HG03520 (cell line): ENCODE measurements at regions not wholly inside any gene's neighbourhood (a gene's known extent, or its start where the extent isn't known, plus 50 kb on each side); places are given as distances from the start of the nearest gene placed in this dataset.
"Not testable (repeated sequence)": the region's sequence is repeated elsewhere in the genome, so short reads cannot be mapped to it uniquely, and the experiment has no call there.

Experiments used
- ATAC-seq: cut with Tn5 transposase; IDR thresholded peaks from one replicate; pipeline ENCODE4 v1.9.1; 2021; ENCODE audit warnings: mild to moderate bottlenecking, moderate library complexity; ENCODE audit not compliant: unreplicated experiment

- no peak for ATAC-seq
Observed at GRCh38 chr18:73355121-73355520, 487.3 kb upstream of the NETO1 start.

DNA sequence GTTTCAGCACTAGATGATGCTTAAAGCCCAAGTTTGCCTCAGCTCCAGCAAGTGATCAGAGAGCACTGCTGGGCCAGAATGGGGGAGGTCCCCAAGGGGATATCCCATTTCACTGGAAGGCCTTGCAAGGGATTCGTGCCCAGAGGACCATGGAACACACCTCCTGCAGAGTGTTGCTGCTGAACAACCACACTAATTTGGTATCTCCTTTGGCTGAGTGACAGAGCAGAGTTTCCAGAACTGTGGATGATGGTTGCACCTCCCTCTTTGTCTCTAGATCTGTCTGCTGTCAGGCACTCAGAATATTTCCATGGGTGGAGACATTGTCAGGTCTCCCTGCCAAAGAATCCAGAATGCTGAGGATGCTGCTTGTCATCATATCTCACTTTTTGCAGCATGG lies 484.8 kb upstream of the NETO1 start:
- ATAC-seq: no peak

DNA sequence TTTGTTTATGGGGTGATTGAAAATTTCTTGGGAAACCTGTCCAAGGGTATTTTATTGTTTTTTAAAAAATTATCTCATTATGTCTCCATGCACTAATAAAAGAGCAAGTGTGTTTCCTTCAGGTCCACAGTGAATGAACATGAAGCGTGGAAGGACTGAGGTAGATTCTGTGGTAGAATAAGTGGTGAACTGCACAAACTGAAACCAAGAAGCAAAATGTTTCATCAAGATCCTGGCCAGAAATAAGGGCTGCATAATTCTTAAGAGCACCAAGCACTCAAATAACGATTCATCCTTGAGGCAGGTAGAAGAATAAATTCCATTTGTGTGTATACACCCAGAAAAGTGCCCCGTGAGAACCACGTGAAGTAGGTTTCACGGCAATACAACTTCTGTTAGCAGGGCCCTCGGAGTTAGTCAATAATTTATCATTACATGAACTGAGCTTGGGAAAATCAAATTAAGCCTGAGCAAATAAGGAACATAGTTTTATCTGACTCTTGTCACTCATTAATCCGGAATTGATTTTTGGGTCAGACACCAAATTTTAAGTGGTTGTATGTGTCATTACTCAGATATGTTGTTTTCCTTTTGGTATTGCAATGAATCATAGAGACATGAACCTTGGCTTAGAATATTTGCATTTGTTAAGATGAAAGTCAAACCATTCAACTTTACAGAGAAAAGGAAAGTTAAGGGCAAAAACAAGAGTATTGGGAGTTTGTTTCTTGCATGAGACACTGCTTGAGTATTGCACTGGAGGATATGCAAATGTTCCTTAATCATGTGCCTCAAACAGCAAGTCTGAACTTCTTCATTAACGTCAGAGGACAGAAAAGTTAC lies 472.6 kb upstream of the NETO1 start:
- no peak for ATAC-seq

DNA sequence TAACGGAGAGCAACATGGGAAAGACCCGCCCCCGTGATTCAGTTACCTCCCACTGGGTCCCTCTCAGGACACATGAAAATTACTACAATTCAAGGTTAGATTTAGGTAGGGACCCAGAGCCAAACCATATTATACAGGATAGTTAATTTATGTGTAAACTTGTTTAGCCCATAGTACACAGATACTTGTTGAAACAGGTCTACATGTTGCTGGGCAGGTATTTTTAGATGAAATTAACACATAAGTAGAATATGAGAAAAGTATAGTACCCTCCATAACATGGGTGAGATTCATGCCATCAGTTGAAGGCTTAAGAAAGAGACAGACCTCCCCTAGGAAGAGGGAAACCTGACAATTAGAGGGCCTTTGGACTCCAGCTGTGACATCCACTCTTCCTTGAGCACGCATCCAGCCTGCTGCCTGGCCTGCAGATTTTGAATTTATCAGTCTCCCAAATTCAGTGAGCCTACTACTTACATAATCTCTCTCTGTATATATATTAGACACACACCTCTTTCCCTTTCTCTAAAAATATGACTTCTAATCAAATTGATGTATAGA lies 463.5 kb upstream of the NETO1 start:
- ATAC-seq: no peak

DNA sequence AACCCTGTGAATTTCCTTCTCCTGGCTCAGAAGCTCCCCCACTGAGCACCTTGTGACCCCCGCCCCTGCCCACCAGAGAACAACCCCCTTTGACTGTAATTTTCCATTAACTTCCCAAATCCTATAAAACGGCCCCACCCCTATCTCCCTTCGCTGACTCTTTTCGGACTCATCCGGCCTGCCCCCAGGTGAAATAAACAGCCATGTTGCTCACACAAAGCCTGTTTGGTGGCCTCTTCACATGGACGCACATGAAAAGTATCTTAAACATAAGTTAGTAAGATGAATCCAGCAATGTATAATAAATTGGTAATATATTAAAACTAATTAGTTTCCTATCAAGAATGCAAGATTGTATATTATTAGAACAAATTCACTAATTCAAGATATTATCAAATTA lies 462.3 kb upstream of the NETO1 start:
- ATAC-seq: not testable (repeated sequence)

DNA sequence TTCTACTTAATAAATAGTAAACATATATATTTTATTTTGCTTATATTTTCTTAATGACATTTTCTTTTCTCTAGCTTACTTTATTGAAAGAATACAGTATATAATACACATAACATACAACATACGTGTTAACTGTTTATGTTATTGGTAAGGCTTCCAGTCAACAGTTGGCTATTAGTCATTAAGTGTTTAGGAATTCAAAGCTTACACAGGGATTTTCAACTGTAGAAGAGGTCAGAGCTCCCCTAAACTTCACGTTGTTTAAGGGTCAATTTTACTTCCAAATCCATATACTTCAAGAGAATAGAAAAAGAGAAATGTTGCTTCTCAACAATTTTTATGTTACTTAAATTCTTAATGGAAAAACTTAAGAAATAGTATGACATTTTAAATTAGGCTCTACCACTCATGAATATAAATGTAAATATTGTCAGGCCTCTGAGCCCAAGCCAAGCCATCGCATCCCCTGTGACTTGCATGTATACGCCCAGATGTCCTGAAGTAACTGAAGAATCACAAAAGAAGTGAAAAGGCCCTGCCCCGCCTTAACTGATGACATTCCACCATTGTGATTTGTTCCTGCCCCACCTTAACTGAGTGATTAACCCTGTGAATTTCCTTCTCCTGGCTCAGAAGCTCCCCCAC lies 456.5 kb upstream of the NETO1 start:
- ATAC-seq: not testable (repeated sequence)

DNA sequence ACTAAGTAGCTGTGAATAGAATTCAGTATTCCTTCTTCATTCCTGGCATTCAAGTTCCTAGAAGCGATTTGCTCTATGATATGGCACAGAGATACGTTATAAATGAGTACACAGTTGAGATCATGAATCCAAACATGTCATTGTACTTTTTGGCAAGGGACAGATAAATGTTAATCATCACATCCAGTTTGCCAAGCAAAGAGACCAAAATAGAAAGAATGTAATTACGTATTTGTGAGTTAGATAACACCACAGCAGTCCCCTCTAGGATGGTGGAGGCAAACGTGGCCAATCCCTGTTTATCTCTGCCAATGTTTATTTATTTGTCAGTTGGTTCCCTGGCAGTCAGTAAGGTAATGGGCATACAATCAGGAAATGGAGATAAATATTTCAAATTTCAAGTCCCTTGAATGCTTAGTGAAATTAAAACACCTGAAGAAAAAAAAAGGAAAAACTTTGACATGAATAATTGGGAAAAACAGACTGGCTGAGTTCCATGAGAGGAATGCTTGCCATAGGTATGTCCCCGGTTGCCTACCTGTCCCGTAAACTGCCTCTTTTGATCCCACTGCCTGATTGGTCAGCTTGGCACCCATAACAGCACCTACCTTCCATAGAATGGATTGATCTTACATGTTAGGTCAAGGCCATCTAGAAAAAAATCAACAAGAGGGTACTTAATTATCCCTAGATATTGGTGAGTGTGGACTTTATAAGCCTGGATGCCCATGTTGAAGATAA lies 451.1 kb upstream of the NETO1 start:
- ATAC-seq: no peak

- no peak for ATAC-seq
Observed at GRCh38 chr18:73316513-73316912, 448.7 kb upstream of the NETO1 start.

GRCh38 chr18:73315381-73315780 lies 447.6 kb upstream of the NETO1 start:
- no peak for ATAC-seq

DNA sequence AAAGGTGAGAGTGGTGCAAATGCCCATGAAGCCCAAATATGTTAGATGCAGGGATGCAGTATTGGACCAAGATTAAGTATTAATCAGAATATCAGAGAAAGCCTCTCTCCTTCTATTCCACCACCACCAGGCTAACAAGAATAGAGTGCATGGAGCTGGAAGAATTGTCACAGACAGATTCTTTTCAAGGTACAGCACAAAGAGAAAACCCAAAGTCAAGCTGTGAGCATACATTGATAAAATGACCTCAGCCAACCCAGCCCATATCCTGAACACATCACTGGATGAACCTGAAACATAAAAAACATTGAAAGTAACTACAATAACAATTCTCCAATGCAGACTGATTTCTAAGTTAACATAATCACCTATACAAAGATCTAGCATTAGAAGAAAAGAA lies 445.7 kb upstream of the NETO1 start:
- no peak for ATAC-seq

DNA sequence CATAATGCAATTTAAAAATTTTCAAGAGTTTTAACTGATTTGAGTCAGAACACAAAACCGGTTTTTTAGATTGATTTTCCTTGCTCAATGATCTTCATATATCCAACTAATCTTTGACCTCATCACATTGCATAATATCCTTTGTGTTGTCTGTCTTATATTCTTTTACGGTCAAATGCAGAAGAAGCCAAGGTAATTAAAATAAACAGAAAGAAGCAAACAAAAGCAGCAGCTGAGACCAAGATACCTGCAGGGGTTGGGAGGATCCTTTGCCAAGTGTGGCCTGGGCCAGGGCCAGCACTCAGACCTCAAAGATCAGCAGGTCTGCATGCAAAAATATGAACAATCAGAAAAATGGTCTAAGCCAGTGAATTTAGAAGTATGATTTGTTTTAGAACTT lies 428.9 kb upstream of the NETO1 start:
- ATAC-seq: no peak

- ATAC-seq: no peak
Observed at GRCh38 chr18:73292156-73292555, 424.4 kb upstream of the NETO1 start.

DNA sequence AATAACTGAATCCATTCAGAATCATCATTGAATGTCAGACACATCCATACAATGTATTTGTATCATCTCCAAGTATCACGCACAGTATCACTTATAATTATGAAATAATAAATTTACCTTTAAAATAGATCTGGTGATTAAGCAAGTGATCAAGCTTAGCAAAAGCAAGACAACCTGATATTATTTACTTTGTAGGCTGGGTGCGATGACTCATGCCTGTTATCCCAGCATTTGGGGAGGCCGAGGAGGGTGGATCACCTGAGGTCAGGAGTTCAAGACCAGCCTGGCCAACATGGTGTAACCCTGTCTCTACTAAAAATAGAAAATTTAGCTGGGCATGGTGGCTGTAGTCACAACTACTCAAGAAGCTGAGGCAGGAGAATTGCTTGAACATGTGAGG lies 421.0 kb upstream of the NETO1 start:
- ATAC-seq: no peak

DNA sequence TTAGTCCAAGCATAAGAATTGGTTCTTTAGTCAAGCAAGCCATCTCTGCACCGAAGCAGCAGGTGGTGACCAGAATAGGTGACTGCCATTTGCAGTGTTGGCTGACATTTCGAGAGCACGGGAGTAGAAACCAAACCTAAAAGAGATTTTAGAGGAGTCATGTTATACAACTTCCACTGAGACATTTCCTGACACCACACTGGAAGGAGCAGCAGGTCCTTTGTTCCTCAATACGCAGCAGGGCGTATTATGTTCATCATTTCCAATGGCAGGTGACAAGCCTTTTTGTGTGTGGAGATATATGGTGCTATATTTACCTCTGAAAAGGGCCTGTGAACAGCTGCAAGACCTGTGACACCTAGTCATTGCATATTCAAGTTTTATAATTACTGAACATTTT lies 418.8 kb upstream of the NETO1 start:
- ATAC-seq: no peak

GRCh38 chr18:73283788-73284187 lies 416.0 kb upstream of the NETO1 start:
- no peak for ATAC-seq

DNA sequence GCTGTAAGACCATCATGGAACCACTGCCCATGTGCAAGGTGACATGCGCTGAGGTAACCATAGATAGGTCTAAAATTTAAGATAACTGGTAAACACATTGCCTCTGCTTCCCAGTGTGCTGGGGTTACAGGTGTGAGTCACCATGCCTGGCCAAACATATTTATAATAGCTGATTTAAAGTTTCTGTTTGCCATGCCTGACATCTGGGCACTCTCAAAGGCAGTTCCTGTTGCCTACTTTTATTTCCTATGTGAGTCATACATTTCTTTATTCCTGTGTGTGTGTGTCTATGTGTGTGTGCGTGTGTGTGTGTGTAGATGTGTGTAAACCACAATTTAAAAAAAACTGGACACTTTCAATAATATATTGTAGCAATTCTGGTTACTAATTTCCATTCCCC lies 415.2 kb upstream of the NETO1 start:
- ATAC-seq: no peak

GRCh38 chr18:73279498-73279897 lies 411.7 kb upstream of the NETO1 start:
- no peak for ATAC-seq

DNA sequence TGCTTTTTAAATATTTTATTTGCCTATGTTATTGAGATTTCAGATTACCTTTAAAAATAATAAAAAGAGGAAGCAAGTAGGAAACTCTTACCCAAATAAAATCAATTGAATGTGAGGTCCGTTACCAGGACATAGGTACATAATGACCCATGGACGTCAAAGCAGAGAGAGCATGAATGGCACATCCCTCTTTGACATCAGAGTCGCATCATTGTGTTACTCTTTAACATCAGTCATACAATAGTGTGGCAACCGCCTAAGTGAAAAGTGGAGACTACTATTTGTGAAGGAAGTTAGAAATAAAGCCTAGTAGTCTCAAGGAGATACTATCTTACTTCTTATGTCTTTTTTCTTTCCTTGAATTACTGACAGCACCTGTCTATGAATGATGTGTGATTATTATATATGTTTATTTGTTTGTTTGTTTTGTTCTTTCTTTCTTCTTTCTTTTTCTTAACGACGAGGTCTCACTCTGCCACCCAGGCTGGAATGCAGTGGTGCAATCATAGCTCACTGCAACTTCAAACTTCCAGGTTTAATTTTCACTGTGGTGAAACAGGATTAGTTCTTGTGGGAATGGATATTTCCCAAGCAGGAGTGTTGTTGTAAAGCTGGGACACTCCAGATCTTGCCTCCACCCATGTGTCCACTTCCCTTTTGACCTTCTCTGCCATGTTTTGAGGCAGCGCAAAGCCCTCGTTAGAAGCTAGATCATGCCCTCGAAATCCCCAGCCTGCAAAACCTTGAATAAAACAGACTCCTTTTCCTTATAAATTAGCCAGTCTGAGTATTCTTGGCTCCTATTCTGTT lies 407.2 kb upstream of the NETO1 start:
- ATAC-seq: no peak

DNA sequence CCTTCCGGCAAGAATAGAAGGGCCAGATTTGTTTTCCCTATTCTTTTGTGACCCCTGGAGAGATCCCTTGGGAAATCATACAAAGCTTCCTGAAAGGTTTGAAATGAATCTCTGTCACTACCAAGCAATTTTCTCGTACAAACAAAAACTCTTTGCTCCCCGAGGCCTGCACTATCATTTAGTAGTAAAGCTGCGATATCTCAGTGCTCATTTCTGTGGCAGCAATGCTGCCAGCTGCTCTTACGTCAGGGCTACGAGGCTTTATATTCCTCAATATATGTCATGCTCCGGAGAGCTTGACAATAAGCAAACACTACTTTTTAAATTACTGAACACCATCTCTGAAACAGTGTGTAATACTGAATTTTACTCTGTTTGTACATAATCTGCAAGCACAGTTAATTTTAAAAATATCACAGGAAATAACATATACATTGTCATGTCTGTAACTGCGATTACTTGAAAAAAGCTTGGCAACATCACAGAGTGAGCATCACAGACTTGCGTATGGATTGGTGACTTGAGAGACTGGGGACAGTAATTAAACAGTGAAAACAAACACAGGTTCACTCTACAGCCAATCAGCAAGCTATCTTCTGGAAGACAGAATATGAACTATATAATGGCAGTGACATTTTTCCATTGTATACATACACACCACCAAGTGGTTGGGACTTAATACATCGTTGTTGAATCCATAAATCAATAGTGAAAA lies 403.3 kb upstream of the NETO1 start:
- no peak for ATAC-seq

- ATAC-seq: no peak
Observed at GRCh38 chr18:73264562-73264921, 396.8 kb upstream of the NETO1 start.
